ENCODE measurements at regions not wholly inside any gene's neighbourhood (a gene's known extent, or its start where the extent isn't known, plus 50 kb on each side); places are given as distances from the start of the nearest gene placed in this dataset.

DNA sequence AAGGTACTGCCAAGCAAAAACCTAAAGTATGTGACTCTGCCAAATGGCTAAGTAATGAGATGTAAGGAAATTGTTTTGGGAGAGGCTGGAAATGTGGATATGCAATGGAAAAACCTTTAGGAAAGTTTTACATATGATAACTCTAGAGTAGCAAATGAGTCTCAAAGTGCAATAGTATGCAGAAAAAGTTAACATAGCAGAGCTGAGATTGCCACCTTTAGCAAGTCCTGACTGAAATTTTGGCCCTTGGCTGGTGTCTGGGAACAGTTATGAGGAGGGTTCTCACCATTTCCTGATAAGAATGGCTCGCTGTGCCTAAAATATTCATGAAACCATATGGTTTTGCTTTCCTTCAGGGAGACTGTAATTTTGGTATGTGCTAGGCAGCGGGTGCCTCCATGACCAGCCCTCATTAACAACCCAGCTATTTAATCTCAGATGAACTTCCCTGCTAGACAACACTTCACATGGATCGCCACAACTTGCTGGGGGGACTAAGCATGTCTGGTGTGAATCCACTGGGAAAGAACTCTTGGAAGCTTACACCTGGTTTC, 72.3 kb upstream of the ERBB4 start:
- DNase-seq (ENCODE audit: low spot score): no peak

- DNase-seq (ENCODE audit: low spot score): no peak
Measured at GRCh38 chr2:212609479-212609878, 70.9 kb upstream of the ERBB4 start.

GRCh38 chr2:212607080-212607479, 68.5 kb upstream of the ERBB4 start:
- no peak for DNase-seq (ENCODE audit: low spot score)

DNA sequence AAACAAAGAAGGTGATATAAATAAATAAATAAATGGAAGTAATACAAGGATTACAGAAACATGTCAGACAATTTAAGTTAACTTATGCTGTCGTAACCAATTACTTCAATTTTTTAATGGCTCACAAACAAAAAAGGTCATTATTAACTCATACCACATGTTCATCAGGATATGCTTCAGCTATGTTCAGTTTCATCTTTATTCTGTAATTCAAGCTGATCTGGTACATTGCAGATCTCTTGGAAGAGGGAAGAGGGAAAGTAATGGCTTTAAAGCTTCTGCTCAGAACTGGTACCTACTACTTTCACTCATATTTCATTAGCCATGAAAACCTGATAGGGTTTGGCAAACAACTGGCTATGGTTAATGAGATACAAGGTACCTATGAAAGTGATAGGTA, 67.6 kb upstream of the ERBB4 start:
- no peak for DNase-seq (ENCODE audit: low spot score)

DNA sequence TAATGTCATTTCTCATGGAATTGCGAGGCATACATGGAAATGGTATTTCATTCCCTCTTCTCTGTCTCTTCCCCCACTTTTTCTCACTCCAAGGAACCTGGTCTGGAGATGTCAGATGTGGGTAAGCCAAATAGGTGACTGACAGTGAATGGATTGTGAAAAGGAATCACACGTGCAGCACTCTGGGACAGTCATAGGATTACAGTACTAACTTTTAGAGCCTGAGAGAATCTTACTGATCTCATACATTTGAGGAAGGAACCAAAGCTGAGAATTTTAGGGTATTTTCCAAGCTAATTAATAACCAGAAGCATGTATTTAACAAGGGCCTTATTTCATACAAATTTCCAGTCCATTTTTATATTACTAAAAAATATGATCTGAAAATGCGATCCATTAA, 58.1 kb upstream of the ERBB4 start:
- no peak for DNase-seq (ENCODE audit: low spot score)

- DNase-seq (ENCODE audit: low spot score): no peak
Measured at GRCh38 chr2:212596276-212596675, 57.7 kb upstream of the ERBB4 start.

GRCh38 chr2:212595036-212595654, 56.5 kb upstream of the ERBB4 start:
- peak; percentile 19 for DNase-seq (ENCODE audit: low spot score)

DNA sequence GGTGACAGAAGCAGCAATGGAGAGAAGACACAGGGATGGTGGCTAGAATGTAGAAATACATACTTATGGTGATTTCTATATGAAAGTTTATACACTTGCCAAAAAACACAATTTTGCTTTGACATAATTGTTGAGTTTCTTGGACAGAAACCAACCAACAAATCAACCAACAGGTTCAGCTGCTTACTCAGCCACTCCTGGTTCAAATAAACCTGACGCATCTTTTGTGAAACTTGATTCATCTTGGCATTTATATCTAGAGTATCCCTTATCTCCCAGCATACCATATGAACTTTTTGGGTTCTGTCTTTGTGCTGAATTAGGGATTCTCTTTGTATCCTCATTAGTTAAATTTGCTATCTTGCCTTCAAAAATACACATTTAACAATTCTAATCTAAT, 54.1 kb upstream of the ERBB4 start:
- no peak for DNase-seq (ENCODE audit: low spot score)
